Brain pericyte (primary cell): ENCODE measurements at regions not wholly inside any gene's neighbourhood (a gene's known extent, or its start where the extent isn't known, plus 50 kb on each side); places are given as distances from the start of the nearest gene placed in this dataset.

Experiments
- DNase-seq: peaks from one replicate; pipeline ENCODE4 v3.0.0-alpha.2; 2012; ENCODE audit warnings: low read depth, low spot score

DNA sequence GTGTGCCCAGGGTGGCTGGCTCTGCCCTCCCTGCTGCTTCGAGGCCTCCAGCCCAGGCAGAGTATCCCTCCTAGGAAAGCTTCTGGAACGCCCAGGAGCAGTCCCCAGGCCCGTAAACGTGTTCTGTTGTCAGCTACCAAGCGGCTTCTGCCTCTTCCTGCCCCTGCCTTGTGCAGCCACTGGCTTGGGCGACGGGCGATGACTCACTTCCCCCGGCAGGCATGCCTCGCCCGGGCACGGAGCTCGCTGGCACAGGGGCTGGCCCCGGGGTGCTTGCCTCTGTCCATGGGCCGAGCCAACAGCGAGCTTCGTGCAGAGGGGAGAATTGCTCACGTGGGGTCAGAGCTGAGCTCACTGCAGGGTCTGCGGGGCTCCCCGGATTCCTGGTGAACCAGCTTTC lies 86.7 kb upstream of the THBS2 start:
- no peak for DNase-seq

DNA sequence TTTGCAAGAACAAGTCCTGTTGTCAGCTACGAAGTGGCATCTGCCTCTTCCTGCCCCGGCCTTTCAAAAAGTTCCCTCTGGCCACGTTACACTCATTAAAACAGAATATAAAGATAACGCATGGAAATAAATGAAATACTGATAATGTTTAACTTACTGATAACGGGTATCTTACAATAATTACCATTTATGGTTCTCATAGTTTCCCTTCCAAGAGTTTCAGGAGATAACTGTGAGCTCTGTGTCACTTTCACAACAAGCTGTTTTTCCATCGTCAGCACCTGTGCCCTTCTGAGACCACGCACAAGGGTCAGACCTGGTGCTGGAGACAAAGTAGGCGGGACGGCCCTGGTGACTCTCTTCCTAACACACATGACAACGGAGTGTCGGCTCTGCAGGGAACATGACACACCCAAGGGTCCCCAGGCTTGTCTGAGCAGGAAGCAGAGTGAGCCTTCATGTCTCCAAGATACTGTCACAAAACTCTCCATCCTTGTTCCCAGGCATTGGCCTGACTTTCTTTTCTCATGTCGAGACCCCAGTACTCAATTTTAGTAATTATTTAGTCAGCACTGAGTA lies 86.2 kb upstream of the THBS2 start:
- no peak for DNase-seq

DNA sequence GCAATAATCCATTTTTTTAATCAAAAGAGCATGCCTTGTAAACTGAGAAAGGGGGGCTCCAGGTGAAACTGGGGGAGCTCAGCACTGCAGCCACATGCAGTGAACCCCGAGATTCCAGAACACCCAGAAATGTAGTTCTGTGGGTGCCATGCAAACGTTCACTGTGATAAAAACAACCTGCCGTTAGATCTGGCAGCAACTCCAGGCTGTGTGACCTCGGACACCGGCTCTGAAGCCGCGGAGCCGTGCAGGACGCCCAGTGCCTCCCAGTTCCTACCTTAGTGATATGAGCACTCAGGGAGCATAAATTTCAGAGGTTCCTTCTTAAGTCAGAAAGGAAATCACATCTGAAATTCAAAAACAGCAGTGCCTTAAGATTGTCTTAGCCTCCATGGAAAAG lies 85.4 kb upstream of the THBS2 start:
- no peak for DNase-seq

DNA sequence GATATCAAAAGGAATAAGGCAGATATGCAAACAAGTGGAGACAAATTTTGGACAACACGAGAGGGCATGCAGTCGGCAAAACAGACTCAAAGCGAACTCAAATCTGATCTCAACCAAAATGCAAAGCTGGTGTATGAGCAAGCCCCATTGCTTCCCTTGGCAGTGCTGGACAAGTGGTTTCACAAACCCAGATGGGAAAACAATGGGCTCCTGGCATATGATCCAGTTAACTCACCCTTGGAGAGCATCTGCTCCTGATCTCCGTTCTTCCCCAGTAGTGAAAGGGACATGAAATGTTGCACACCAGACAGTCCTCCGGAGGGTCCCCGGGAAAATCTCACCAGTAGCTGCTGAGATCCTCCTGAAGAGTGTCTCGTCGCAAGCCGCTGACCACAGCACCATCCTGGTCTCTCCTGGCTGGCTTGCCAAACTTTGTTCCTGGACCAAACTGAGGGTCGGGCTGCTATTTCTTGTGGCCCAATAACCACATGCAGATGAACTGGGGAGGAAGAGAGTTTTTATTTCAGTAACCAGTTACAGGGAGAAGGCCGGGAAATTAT lies 84.3 kb upstream of the THBS2 start:
- no peak for DNase-seq

DNA sequence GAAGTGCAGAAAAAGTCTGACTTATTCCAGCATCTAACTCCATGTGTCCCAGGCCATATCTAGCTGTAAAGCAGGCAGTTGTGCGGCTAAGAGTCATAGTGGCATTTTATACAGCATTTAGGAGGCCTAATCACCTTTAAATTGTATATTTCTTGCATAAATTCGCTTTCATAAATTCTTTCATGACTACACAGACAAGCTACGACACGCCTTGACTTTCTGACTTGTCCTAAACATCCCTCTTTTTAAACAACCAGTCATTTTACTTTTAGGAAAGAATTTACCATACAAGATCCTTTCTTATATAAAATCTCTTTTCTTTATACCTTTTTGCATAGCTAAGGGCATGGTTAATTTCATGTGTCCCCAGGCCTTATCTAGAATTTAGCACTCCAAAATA lies 81.7 kb upstream of the THBS2 start:
- DNase-seq: no peak

DNA sequence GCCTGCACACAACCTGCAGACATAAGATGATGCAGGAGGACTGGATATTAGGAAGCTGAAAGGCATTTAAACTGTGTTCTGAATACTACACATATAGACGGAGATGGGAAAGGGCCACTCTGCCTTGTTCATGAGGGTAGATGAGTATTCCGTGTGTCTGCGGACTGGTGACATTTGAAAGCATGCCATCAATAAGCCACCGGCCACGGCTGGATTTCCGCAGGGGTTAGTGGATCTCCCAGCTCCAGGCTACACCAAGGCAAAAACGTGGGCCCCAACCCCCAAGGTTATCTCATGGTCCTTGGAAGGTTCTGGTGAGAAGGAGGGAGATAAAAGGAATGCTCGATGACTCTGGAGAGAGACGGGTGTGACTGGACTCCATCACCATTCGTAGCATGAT lies 78.6 kb upstream of the THBS2 start:
- DNase-seq: no peak

DNA sequence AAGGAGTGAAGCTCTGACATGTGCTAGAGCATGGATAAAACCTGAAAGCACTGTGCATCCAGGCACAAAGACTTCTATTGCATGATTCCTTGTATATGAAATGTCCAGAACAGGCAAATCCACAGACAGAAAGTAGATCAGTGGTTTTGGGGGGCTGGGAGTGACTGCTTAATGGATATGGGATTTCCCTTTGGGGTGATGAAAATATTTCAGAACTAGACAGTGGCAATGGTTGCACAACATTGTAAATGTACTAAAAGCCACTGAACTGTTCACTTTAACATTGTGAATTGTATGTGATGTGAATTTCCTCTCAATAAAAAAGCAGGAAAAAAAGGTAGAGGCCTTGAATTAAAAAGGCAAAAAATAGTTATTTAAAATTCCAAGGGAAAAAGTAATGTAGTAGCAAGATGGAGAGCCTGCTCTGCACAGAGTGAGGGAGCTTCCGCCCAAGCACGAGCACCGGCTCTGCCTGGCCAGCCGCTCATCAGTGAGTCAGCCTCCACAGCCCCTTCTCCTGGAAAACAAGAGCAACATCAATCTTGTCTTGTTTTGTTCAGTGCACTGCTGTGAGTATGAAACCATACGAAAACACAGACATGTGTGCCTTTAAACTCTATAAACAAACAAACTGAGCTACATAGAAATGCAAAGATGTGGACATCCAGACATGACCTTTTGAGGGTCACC lies 74.6 kb upstream of the THBS2 start:
- DNase-seq: peak; percentile 30

DNA sequence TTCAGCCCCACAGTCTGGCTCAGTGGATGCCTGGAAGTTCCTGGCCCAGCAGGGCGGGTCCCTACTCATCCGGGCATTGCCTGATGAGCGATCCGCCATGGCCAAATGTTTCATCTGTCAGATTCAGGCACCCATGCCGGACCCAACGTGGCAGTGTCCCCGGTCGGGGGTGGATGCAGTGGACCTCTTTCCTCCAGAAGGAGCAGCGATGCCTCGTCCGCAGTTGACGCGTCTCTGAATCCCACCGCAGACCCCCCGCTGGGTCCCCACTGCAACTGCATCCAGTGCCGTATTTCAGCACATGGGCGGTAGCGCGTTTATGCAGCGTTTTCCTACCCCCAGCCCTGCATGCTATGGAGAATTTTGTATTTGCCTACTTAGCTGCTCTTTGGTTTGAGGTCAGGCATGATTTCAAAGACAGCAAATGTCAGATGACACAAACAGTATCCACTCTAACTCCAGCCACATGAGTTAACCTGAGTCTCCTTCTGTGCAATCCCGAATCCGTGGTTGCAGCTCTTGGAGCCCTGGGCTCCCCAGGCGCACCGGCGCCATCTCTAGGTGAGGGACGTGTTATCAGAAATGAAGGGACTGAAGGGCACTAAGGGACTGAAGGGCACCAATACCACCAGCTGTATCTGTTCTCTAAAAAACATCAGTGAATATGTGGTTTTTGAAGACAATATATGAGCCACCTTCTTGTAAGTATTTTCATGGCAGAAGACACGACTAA lies 72.6 kb upstream of the THBS2 start:
- DNase-seq: no peak

DNA sequence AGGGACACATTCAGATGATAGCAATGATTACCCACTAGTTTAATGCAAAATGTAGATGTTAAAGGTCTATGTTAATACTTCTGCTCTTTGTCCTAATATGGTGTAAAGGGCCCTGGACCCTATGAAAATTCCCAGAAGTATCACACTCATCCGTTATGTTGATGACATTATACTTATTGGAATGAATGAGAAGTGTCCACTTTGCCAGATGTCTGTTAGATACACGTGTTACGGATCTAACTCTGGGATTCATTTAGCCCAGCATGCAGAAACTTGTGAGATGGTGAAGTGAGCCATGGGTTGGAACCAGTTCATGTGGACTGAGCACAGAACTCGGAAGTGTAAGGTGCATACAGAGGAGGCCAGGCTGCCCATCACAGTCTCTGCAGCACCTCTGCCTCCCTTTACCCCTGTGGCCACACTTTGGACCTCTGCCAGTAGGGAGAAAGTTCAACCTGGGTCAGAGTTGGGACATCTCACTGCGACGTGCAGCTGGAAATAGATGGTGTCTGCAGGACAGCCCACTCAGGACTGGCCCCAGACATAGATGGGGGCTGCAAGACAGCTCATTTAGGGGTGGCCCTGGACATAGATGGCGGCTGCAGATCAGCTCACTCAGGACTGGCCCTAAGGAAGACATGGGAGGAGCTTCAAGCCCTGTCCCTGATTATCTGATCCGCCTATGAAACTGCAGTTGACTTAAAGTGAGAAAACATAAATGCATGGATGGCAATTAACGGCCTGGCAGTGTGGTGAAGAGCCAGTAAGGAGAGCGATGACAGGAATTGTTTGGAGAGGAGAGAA lies 71.2 kb upstream of the THBS2 start:
- no peak for DNase-seq

DNA sequence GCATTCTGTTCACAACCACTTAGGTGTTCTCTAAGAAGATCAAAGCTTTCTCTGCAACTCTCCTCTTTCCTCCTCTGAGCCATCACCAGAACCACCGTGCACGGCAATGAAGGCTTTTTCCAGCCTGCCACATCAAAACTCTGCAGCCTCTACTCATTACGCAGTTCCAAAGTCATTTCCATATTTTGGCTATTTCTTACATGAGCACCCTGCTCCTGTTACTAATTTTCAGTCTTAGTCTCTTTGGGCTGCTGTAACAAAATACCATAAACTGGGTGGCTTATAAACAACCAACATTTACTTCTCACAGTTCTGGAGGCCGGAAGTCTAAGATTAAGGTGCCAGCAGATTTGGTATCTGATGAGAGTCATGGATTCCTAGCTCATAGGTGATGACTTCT lies 70.4 kb upstream of the THBS2 start:
- DNase-seq: no peak

DNA sequence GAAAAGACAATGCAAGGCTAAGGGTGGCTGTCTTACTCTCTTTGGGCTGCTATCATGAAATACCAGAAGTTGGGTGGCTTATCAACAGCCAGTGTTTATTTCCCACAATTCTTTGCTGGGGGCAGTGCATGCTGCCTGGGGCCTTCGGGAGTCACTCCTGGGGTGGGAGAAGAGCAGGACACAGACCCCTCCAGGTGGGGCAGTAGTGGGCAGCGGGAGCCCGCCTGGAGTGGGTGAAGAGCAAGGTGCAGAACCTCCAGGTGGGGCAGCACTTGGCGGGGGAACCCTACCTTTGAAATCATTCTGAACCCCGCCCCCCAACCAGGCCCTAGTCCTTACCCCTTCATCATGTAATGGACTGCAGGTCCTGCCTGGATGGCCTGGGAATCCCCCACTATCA lies 69.6 kb upstream of the THBS2 start:
- DNase-seq: no peak

DNA sequence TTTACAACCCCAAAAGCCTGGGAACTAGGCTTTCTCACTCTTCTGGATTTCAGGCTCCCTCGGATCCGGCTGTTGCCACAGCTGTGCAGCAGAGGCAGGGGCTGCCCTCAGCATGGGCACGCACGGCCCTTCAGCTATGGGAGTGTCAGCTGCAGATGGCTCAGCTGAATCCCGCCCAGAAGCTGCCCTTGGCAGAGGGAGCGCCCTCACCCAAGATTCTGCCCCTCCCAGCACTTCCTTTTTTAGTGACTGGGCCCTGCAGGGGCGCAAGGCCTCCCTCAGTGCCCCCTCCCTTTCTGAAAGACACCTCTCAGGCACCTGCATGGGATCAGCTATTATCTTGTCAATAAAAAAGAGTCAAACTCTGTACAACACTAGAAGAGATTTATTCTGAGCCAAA lies 67.9 kb upstream of the THBS2 start:
- no peak for DNase-seq

DNA sequence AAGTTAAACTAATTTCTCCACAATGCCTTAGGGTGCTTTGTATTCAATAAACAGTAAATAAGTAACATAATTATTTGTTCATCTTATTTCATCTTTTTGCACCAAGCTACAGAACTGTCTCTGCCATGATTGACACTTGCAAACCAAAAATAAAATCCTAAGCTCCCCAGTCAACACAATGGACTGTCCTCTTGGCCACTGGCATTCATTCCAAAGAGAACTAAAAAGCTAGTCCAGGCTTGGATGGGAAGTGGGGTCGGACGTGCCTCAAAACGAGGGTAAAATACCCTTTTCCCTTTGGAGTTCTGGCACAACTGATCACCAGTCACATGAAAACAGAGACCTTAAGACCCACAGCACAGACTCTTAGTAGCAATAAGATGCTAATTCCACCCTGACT lies 66.4 kb upstream of the THBS2 start:
- no peak for DNase-seq

DNA sequence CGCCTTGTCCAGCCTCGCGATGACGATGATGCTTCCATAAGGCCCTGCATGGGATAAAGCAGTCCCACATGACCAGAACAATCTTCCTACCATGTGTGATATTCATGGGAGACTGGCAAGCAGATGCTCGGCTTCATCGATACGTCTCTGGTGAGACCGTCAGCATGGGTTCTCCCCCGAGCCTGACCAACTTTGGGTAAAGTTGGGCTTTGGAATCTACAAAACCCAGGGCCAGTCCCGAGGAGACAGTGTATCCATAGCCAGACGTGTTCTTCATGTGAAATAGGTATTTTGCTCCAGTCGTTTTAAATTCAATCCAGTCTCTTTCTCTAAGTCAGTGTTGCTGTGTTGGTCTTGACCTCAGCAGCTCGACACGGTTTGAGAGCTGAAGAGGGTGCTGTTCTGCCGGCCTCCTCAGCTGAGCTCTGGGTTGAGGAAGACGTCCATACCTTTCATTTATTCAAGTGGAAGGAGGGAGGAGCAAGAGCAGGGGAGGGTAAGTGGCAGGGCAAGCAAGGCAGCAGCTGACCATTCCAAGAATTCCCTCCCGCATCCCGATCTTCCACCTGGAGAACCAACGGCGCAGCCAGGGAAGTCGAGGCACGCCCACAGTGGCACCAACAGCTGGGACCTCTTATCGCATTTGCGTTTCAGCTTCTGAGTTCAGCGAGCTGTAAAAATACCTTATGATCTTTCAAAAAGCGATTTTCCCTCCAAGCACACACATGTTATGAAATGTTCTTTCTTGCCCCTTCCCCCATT lies 64.0 kb upstream of the THBS2 start:
- DNase-seq: no peak

DNA sequence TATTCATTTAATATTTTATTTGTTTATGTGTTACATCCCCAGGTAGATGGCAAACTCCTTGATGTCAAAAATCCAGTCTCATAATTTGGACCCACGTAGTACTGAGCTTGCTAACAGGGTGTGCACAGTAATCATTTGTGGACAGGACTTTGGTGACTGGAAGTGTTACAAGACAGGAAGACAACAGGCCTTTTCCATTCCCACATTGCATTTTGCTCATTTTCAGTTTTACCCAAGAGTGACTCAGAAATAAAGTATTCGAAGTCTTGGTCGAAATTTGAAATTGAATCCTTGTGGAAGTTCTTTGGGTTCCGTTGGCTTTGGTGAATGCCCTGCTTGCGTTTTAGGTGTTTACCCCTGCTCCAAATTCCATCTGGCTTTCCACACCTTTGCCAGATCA lies 63.0 kb upstream of the THBS2 start:
- DNase-seq: no peak

DNA sequence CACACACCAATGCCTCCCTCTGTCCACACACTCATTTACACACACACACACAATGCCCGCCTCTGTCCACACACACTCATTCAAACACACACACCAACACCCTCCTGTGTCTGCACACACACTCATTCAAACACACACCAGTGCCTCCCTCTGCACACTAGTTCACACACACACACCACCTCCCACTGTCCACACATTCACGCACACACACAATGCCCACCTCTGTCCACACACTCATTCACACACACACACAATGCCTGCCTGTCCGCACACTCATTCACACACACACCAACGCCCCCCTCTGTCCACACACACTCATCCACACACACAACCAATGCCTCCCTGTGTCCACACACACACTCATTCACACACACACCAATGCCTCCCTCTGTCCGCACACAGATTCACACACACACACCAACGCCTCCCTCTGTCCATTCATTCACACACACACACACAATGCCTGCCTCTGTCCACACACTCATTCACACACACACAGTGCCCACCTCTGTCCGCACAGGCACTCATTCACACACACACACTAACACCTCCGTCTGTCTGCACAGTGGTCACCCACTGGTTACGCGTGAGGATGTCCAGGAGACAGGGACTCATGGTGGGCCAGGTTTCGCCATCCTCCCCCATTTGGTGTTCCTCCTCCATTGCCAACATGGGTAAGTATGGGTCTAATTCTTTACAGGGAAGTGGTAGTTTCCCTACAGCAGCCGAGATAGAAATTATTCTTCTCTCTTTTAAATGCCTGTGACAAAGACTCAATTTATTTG lies 62.4 kb upstream of the THBS2 start:
- DNase-seq: no peak

DNA sequence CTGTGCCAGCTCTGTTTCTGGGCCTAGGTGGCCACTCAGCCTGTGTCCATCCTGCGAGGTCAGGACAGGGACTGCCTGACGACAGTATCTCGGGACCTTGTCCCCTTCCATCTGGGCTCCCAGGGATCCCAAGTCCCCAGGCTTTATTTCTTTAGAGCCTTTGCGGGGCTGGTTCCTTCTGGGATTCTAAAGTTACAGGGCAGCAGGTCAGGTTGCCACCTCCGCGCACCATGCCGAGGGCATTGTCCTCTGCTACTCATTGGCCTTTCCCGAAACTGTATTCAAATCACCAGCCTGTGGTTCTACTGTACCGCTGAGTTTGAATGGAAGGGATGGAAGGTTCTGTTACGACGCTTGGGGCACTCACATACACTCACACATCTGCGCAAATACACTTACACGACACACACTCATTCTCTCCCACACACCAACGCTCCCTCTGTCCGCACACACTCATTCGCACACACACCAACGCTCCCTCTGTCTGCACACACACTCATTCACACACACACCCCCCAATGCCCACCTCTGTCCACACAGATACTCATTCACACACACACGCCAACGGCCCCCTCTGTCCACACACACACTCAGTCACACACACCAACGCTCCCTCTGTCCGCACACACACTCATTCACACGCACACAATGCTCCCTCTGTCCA lies 59.8 kb upstream of the THBS2 start:
- no peak for DNase-seq

DNA sequence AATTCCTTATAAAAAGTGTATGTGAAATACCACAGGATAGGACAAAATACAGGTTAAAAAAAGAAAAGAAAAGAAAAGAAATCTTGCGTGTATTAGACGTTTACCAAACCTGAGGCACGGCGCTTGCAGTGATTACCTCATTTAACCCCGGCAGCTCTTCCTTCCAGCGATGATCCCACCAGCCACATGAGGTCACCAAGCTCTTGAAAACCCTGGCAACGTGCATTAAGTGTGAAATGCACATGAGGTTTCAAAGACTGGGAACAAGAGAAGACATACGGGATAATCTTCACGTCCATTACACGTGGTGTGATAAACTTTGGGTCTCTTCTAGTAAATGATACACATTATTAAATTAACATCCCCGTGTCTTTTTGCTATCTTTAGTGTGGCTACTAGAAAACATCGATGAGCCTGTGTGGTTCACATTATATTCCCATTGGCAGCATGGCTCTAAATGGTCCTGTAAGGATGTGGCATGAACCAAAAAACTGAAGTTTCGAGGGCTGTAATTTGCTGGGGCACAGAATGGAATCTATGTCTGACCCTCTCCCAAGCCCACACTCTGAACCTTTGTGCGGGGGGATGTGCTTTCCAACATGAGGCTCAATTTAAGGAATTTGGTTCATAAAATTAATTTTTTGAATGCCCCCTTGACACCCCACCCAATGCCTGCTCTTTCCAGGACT lies 59.2 kb upstream of the THBS2 start:
- no peak for DNase-seq

DNA sequence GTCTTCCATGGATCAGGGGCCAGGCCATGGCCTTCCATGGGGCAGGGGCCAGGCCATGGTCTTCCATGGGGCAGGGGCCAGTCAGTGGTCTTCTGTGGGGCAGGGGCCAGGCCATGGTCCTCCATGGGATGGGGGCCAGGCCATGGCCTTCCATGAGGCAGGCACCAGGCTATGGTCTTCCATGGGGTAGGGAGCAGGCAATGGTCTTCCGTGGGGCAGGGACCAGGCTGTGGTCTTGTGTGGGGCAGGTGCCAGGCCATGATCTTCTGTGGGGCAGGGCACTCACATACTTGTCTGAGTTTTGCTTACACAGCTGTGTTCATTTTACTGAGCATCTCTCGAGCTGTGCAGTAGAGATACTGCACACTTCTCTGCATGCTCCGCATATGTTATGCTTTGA lies 57.3 kb upstream of the THBS2 start:
- DNase-seq: no peak
